Hepatocyte (in vitro differentiated cells): ENCODE measurements at regions not wholly inside any gene's neighbourhood (a gene's known extent, or its start where the extent isn't known, plus 50 kb on each side); places are given as distances from the start of the nearest gene placed in this dataset.

Experiments
- CTCF ChIP-seq: fragments of 200-600 bp; sonication (generic); IDR thresholded peaks from 2 replicates; pipeline ENCODE4 v1.5.1; 2016; ENCODE audit warnings: antibody characterized with exemption, mild to moderate bottlenecking; ENCODE audit not compliant: poor library complexity
- EZH2 ChIP-seq: fragments of 200-600 bp; sonication (generic); IDR thresholded peaks from 2 replicates; pipeline ENCODE4 v1.6.1; 2016; ENCODE audit warnings: antibody characterized with exemption, mild to moderate bottlenecking, borderline replicate concordance
- EZH2phosphoT487 ChIP-seq: fragments of 200-600 bp; sonication (generic); IDR thresholded peaks from one replicate; pipeline ENCODE4 v1.6.1; 2018; ENCODE audit warnings: antibody characterized with exemption, mild to moderate bottlenecking, low read depth, moderate library complexity; ENCODE audit not compliant: unreplicated experiment, severe bottlenecking

GRCh38 chr10:55368467-55368866 lies 567.4 kb upstream of the PCDH15 start:
- TF ChIP-seq CTCF (no peak), EZH2 (no peak), EZH2phosphoT487 (no peak)
